BLaER1 treated with 17β-estradiol and CSF1 and Interleukin-3, amounts not matched to agents 10 nM and 100 nM (cell line): ENCODE measurements at regions not wholly inside any gene's neighbourhood (a gene's known extent, or its start where the extent isn't known, plus 50 kb on each side); places are given as distances from the start of the nearest gene placed in this dataset.
A peak's percentile ranks its signal among the peaks of the same experiment; 100 is the strongest.

Experiments
- H3K27ac ChIP-seq, 11 experiments: shearing (Covaris generic); formaldehyde crosslinking; 2 replicates each; pipeline ENCODE4 v1.8.1; 2022
- H3K27me3 ChIP-seq, 11 experiments: shearing (Covaris generic); formaldehyde crosslinking; 2 replicates each; pipeline ENCODE4 v1.8.1; 2022
- H3K36me3 ChIP-seq, 11 experiments: shearing (Covaris generic); formaldehyde crosslinking; 2 replicates each; pipeline ENCODE4 v1.8.1; 2022
- H3K4me1 ChIP-seq, 10 experiments: shearing (Covaris generic); formaldehyde crosslinking; 2 replicates each; pipeline ENCODE4 v1.8.1; 2022
- H3K4me2 ChIP-seq, 11 experiments: shearing (Covaris generic); formaldehyde crosslinking; 2 replicates each; pipeline ENCODE4 v1.8.1; 2022
- H3K4me3 ChIP-seq, 10 experiments: shearing (Covaris generic); formaldehyde crosslinking; 2 replicates each; pipeline ENCODE4 v1.8.1; 2022
- H3K9ac ChIP-seq, 11 experiments: shearing (Covaris generic); formaldehyde crosslinking; 2 replicates each; pipeline ENCODE4 v1.8.1; 2022
- H3K9me3 ChIP-seq, 11 experiments: shearing (Covaris generic); formaldehyde crosslinking; replicated peaks in 1 of 11; 2 replicates each; pipeline ENCODE4 v1.8.1; 2022
- H4K20me1 ChIP-seq, 11 experiments: shearing (Covaris generic); formaldehyde crosslinking; 2 replicates each; pipeline ENCODE4 v1.8.1; 2022
- Cebpa-rat ChIP-seq, 11 experiments: shearing (Covaris generic); IDR thresholded peaks; 2 replicates each; pipeline ENCODE4 v1.8.1; 2022

DNA sequence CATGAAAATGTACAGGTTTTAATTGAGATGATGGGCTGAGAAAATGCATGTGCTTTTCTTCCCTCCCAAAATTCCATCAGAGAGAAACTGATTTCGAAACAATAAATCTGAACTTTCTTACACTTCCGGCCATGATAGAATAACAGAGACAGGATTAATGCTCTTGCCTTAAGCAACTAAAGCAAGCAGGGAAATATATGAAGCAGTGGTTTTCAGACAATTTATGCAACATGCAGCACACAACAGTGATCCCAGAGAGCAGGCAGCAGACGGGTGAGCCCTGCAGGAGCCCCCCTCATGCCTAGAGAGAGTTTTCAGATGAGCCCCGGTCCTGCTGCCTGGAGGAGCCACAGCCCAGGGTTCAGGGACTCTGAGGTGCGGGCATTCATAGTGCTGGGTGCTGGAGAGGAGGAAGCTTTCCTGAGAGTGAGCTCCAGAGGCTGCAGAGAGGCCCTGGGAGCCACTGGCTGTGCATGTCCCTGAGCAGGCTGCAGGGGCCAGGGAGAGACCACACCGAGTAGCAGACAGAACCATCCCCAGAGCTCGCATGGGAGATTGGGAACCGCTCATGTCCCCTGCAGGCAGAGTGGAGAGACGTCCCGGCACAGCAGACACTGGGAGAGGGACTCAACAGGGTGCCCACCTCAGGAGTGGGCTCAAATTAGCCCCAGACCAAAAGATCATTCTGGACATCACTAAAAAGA is 143.5 kb downstream of the OLFM1 start:
- no peak overlapping the region for H3K9ac ChIP-seq
- H3K9me3 ChIP-seq: peaks cover 10 to 17% (median 13%) of the 10 kb centered on the region in 11 experiments; a peak in 21 of 22 replicates
- no peak for TF ChIP-seq Cebpa-rat (IDR thresholded peaks at IDR 0.05)
- no peaks in the 10 kb centered on the region for H3K27me3 ChIP-seq
- peak overlapping the region in 3 of 11 experiments; percentile 27 to 36 (median 28); a peak in 7 of 22 replicates for H3K4me2 ChIP-seq
- no peak overlapping the region for H3K27ac ChIP-seq
- no peak overlapping the region for H3K4me3 ChIP-seq
- peaks cover 0 to 9% (median 0%) of the 10 kb centered on the region in 11 experiments; a peak in 1 of 22 replicates for H4K20me1 ChIP-seq
- peaks cover 5 to 27% (median 15%) of the 10 kb centered on the region in 10 experiments; a peak in 16 of 20 replicates for H3K4me1 ChIP-seq
- no peaks in the 10 kb centered on the region for H3K36me3 ChIP-seq

DNA sequence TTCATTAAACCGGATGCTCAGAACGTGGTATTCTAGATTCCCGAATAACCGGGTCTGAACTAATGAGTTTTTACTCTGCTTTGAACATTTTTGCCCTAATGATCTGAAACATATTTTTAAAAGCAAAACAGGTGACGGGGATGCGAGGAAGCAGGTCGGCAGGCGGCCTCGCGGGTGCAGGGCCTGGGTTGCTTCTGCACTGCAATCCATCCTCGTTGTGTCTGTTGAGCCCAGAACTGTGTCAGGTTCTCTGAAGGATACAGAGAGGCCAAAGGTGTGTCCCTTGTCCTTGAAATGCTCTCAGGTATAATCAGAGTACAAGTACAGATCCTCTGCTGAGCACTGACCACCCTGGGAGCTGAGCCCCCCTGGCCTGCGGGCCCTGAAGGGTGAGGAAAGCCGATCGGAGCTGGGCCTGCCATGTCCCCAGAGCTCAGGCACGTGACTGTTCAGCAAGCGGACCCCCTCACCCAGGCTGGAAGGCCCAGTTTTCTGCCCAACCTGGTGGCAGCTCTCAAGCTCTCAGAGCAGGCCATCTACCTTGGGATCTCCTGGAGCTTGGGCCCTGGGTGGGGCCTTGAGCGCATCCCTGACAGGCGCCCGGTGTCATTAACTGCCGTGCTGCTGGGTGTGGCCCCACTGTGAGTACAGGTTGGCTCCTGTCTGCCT is 151.8 kb downstream of the OLFM1 start:
- Histone ChIP-seq H3K9me3 (peaks cover 4 to 6% (median 6%) of the 10 kb centered on the region in 11 experiments; a peak in 21 of 22 replicates), H3K9ac (no peak overlapping the region), H3K4me2 (peak overlapping the region in 7 of 11 experiments; percentile 62 to 94 (median 87); a peak in 12 of 22 replicates), H3K4me3 (no peak overlapping the region), H4K20me1 (peaks cover 0 to 26% (median 0%) of the 10 kb centered on the region in 11 experiments; a peak in 4 of 22 replicates), H3K27ac (no peak overlapping the region), H3K36me3 (no peaks in the 10 kb centered on the region), H3K4me1 (peaks cover 0 to 77% (median 68%) of the 10 kb centered on the region in 10 experiments; a peak in 19 of 20 replicates), H3K27me3 (peaks cover 0 to 12% (median 2%) of the 10 kb centered on the region in 11 experiments; a peak in 6 of 22 replicates)
- no peak for TF ChIP-seq Cebpa-rat (IDR thresholded peaks at IDR 0.05)

DNA sequence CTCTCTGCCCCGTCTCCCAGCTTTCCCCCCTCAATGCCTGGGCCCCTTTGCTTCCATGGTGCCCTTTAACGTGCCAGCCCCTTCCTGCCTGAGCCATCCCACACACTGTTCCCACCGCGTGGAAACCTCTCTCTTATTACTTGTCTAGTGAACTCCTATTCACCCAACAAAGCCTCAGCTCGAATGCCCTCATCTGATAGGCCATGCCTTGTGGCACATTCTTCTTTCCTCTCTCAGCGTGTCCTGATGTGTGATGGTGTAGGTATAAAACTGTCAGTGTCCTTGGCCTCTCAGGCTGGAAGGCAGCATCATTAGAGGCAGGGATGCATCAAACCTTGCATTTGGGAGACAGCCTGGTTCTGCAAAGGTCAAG is 152.3 kb downstream of the OLFM1 start:
- Histone ChIP-seq H4K20me1 (peaks cover 0 to 32% (median 0%) of the 10 kb centered on the region in 11 experiments; a peak in 4 of 22 replicates), H3K36me3 (no peaks in the 10 kb centered on the region), H3K9ac (peak overlapping the region in 1 of 11 experiments; percentile 8; a peak in 1 of 22 replicates)

DNA sequence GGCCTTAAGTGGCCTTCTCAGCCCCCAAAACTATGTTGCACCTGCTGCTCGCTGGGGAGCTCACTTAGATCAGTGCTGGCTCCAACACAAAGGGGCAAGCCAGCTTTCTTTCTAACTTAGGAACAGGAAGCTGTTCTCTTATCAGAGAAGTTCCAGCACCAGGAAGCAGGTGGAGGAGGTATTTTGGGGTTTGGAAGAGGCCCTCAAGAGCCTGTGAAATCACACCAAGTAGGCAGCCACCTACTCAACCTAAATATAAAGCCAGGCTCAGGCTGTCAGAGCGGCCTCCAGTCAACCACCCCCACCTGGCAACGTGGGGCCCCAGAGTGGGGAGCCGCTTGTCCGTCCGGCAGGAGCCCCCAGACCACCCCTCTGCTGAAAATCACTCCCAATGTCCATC is 152.8 kb downstream of the OLFM1 start:
- peak overlapping the region in 9 of 11 experiments; percentile 19 to 94 (median 72); a peak in 18 of 22 replicates for H3K4me2 ChIP-seq
- no peaks in the 10 kb centered on the region for H3K36me3 ChIP-seq
- H3K27ac ChIP-seq: 0 out of 22 replicates have a peak overlapping the region, but pooled peaks of 1 of the 11 experiments have one; percentile 27
- H3K4me1 ChIP-seq: peaks cover 0 to 87% (median 78%) of the 10 kb centered on the region in 10 experiments; a peak in 19 of 20 replicates
- TF ChIP-seq Cebpa-rat (IDR thresholded peaks at IDR 0.05): no peak
- peaks cover 0 to 14% (median 9%) of the 10 kb centered on the region in 11 experiments; a peak in 8 of 22 replicates for H3K27me3 ChIP-seq
- peak overlapping the region in 2 of 11 experiments; percentile 8 to 48; a peak in 1 of 22 replicates for H3K9ac ChIP-seq
- H4K20me1 ChIP-seq: peaks cover 0 to 36% (median 0%) of the 10 kb centered on the region in 11 experiments; a peak in 4 of 22 replicates
- no peaks in the 10 kb centered on the region for H3K9me3 ChIP-seq
- H3K4me3 ChIP-seq: peak overlapping the region in 1 of 10 experiments; percentile 10; a peak in 1 of 20 replicates

More for the DNA sequence above, 152.3 kb downstream of the OLFM1 start:
- Histone ChIP-seq H3K4me3 (no peak overlapping the region), H3K4me1 (peaks cover 0 to 82% (median 73%) of the 10 kb centered on the region in 10 experiments; a peak in 19 of 20 replicates), H3K27me3 (peaks cover 0 to 14% (median 7%) of the 10 kb centered on the region in 11 experiments; a peak in 8 of 22 replicates), H3K9me3 (peaks cover 0 to under 1% (median under 1%) of the 10 kb centered on the region in 11 experiments; a peak in 7 of 22 replicates), H3K4me2 (peak overlapping the region in 8 of 11 experiments; percentile 62 to 94 (median 80); a peak in 16 of 22 replicates), H3K27ac (no peak overlapping the region)
- no peak for TF ChIP-seq Cebpa-rat (IDR thresholded peaks at IDR 0.05)

DNA sequence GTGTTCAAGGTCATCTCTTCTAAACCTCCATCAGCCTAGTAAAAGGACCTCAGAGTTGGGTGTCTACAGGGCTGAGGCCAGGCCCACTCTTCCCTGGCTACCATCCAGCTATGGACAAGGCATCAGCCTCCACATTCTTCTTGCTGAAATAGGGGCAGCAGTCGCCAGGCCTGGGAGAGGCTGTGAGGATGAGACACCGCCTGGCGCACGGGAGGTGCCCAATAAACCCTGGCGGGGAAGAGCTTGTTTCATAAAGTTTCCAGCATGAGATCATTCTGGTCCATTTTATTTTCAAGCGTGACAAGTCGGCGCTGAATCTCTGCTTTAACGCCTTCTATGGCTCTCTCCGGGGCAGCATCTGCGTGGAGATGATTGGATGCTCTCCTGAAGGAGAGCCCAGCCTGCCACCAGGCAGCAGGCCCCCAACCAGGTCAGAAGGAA is 153.4 kb downstream of the OLFM1 start:
- 0 out of 22 replicates have a peak overlapping the region, but pooled peaks of 1 of the 11 experiments have one; percentile 8 for H3K9ac ChIP-seq
- H3K27ac ChIP-seq: no peak overlapping the region
- H3K4me2 ChIP-seq: peak overlapping the region in 8 of 11 experiments; percentile 62 to 94 (median 80); a peak in 17 of 22 replicates
- H3K36me3 ChIP-seq: no peaks in the 10 kb centered on the region
- H4K20me1 ChIP-seq: peaks cover 0 to 36% (median 0%) of the 10 kb centered on the region in 11 experiments; a peak in 4 of 22 replicates
- no peaks in the 10 kb centered on the region for H3K9me3 ChIP-seq
- TF ChIP-seq Cebpa-rat (IDR thresholded peaks at IDR 0.05): no peak
- no peak overlapping the region for H3K4me3 ChIP-seq
- H3K27me3 ChIP-seq: peaks cover 0 to 14% (median 9%) of the 10 kb centered on the region in 11 experiments; a peak in 8 of 22 replicates
- peaks cover 0 to 94% (median 84%) of the 10 kb centered on the region in 10 experiments; a peak in 19 of 20 replicates for H3K4me1 ChIP-seq

DNA sequence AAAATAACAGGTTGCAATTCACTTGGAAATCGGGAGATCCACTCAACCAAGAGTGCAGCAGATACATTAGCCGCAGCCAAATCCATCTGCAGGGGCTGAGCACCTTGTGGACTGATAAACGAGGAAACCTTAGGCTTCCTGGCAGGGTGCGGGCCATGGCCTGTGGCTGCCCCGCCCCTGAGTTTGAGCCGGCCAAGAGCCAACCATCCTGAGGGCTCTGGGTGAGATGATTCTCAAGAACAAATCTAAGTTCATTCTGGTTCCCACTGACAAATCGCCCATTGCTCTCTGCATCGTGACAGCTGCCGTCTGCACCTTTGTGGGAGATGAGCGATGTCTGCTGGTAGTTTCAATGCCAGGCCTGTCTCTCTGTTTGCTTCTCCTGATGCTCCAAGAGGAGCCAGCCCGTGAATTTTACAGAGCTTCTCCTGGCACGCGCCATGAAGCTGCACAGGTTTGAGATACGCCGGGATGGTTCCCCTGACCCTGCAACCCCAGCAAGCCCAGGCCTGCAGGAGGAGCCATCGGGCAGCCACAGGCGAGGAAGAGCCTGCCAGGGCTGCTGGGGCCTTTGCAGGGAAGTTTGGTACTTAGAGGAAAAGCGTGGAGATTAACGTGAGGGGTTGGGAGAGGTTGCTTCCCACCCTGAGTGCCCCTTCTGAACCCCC is 154.0 kb downstream of the OLFM1 start:
- Histone ChIP-seq H4K20me1 (peaks cover 0 to 36% (median 0%) of the 10 kb centered on the region in 11 experiments; a peak in 4 of 22 replicates), H3K36me3 (no peaks in the 10 kb centered on the region), H3K9me3 (no peaks in the 10 kb centered on the region), H3K4me3 (no peak overlapping the region), H3K4me2 (peak overlapping the region in 8 of 11 experiments; percentile 52 to 94 (median 80); a peak in 17 of 22 replicates), H3K9ac (peak overlapping the region in 2 of 11 experiments; percentile 22 to 36; a peak in 1 of 22 replicates), H3K27me3 (peaks cover 0 to 14% (median 9%) of the 10 kb centered on the region in 11 experiments; a peak in 8 of 22 replicates), H3K4me1 (peaks cover 1 to 99% (median 91%) of the 10 kb centered on the region in 10 experiments; a peak in 19 of 20 replicates), H3K27ac (no peak overlapping the region)
- TF ChIP-seq Cebpa-rat (IDR thresholded peaks at IDR 0.05): no peak

DNA sequence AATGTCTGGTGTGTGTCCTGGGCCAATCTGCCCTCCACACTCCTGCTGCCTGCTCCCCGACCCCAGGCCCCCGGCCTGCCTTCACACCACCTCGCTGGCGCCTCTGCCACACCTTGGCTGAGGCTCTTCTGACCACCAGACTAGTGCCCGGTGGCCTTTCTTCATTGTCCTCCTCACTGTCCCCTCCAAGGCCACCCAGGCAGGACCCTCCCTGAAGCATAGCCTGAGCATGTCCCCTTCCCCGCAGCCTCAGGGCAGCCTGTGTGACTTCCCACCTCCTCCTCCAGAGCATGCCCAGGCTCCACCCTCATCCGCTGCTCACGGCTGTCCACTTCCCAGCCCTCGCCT is 154.6 kb downstream of the OLFM1 start:
- TF ChIP-seq Cebpa-rat (IDR thresholded peaks at IDR 0.05): no peak
- H3K4me2 ChIP-seq: peak overlapping the region in 9 of 11 experiments; percentile 22 to 94 (median 72); a peak in 17 of 22 replicates

More for the DNA sequence above, 154.6 kb downstream of the OLFM1 start:
- H3K9me3 ChIP-seq: no peaks in the 10 kb centered on the region
- peaks cover 0 to 14% (median 9%) of the 10 kb centered on the region in 11 experiments; a peak in 8 of 22 replicates for H3K27me3 ChIP-seq
- H3K27ac ChIP-seq: no peak overlapping the region
- no peak overlapping the region for H3K4me3 ChIP-seq
- peaks cover 0 to 36% (median 0%) of the 10 kb centered on the region in 11 experiments; a peak in 4 of 22 replicates for H4K20me1 ChIP-seq
- H3K9ac ChIP-seq: peak overlapping the region in 2 of 11 experiments; percentile 35 to 36; a peak in 1 of 22 replicates
- H3K4me1 ChIP-seq: peaks cover 6 to 100% (median 92%) of the 10 kb centered on the region in 10 experiments; a peak in 19 of 20 replicates
- H3K36me3 ChIP-seq: no peaks in the 10 kb centered on the region
